Astrocyte (in vitro differentiated cells and primary cell): ENCODE measurements at regions not wholly inside any gene's neighbourhood (a gene's known extent, or its start where the extent isn't known, plus 50 kb on each side); places are given as distances from the start of the nearest gene placed in this dataset.

Experiments
- DNase-seq: peaks from one replicate; pipeline ENCODE4 v3.0.0-alpha.2; 2010; ENCODE audit warnings: low read depth
- FAIRE-seq: peaks from 2 replicates; lab custom pipeline; 2011; peaks lifted over from hg19 to GRCh38; lab: Jason Lieb, UNC
- H2AFZ ChIP-seq: 2 replicates; pipeline ENCODE4 v1.6.0; 2012; ENCODE audit warnings: low read depth, low read length, inconsistent platforms
- H3K27ac ChIP-seq: 2 replicates; pipeline ENCODE4 v1.5.1; 2011; ENCODE audit warnings: low read depth, low read length, inconsistent platforms
- H3K27me3 ChIP-seq: 2 replicates; pipeline ENCODE4 v1.6.0; 2011; ENCODE audit warnings: low read length, inconsistent platforms; ENCODE audit not compliant: insufficient read depth
- H3K36me3 ChIP-seq: 2 replicates; pipeline ENCODE4 v1.5.1; 2011; ENCODE audit warnings: low read length, inconsistent platforms; ENCODE audit not compliant: insufficient read depth
- H3K4me1 ChIP-seq: 2 replicates; pipeline ENCODE4 v1.5.1; 2011; ENCODE audit warnings: low read length, inconsistent platforms; ENCODE audit not compliant: insufficient read depth
- H3K4me2 ChIP-seq: 2 replicates; pipeline ENCODE4 v1.6.0; 2012; ENCODE audit warnings: low read length, inconsistent platforms
- H3K4me3 ChIP-seq: 2 replicates; pipeline ENCODE4 v1.5.1; 2011; ENCODE audit warnings: low read depth, mild to moderate bottlenecking, low read length, inconsistent platforms; ENCODE audit not compliant: insufficient read depth
- H3K79me2 ChIP-seq: 2 replicates; pipeline ENCODE4 v1.6.0; 2012; ENCODE audit warnings: mild to moderate bottlenecking, low read length, inconsistent platforms; ENCODE audit not compliant: insufficient read depth
- H3K9ac ChIP-seq: 2 replicates; pipeline ENCODE4 v1.6.0; 2012; ENCODE audit warnings: mild to moderate bottlenecking, low read length, inconsistent platforms
- H3K9me3 ChIP-seq: 2 replicates; pipeline ENCODE4 v1.5.1; 2012; ENCODE audit warnings: low read depth, mild to moderate bottlenecking, low read length, inconsistent platforms; ENCODE audit not compliant: insufficient read depth
- H4K20me1 ChIP-seq: 2 replicates; pipeline ENCODE4 v1.6.0; 2012; ENCODE audit warnings: low read length, inconsistent platforms; ENCODE audit not compliant: insufficient read depth
- H3K27ac Mint-ChIP-seq: one replicate; pipeline ENCODE4 v1.8.0; 2021; ENCODE audit warnings: mild to moderate bottlenecking, mixed read lengths; ENCODE audit not compliant: unreplicated experiment
- H3K27me3 Mint-ChIP-seq: one replicate; pipeline ENCODE4 v1.8.0; 2021; ENCODE audit warnings: low read depth, mixed read lengths; ENCODE audit not compliant: unreplicated experiment
- H3K36me3 Mint-ChIP-seq: one replicate; pipeline ENCODE4 v1.8.0; 2021; ENCODE audit warnings: low read depth, mixed read lengths; ENCODE audit not compliant: unreplicated experiment
- H3K4me1 Mint-ChIP-seq: one replicate; pipeline ENCODE4 v1.8.0; 2021; ENCODE audit warnings: low read depth, mixed read lengths; ENCODE audit not compliant: unreplicated experiment
- H3K4me3 Mint-ChIP-seq: one replicate; pipeline ENCODE4 v1.8.0; 2021; ENCODE audit warnings: mild to moderate bottlenecking, moderate library complexity, mixed read lengths; ENCODE audit not compliant: unreplicated experiment
- H3K9me3 Mint-ChIP-seq: one replicate; pipeline ENCODE4 v1.8.0; 2021; ENCODE audit warnings: mild to moderate bottlenecking, mixed read lengths; ENCODE audit not compliant: unreplicated experiment
- CTCF ChIP-seq: IDR thresholded peaks from 2 replicates; pipeline ENCODE4 v1.5.1; 2011; ENCODE audit warnings: low read depth, mild to moderate bottlenecking, inconsistent platforms, low read length, moderate library complexity; ENCODE audit not compliant: insufficient read depth
- EZH2 ChIP-seq: IDR thresholded peaks from 2 replicates; pipeline ENCODE4 v1.6.1; 2012; ENCODE audit warnings: mild to moderate bottlenecking, low read length, inconsistent platforms; ENCODE audit not compliant: insufficient read depth

- Mint-ChIP-seq H3K9me3 (no peaks in the 10 kb centered on the region), H3K4me1 (peaks cover 29% of the 10 kb centered on the region), H3K27ac (peak overlapping the region; percentile 91), H3K36me3 (no peaks in the 10 kb centered on the region), H3K4me3 (peak overlapping the region; percentile 56), H3K27me3 (no peaks in the 10 kb centered on the region)
- DNase-seq (peak; percentile 60), FAIRE-seq (no peak)
- H4K20me1 ChIP-seq = no peaks in the 10 kb centered on the region
- H3K79me2 ChIP-seq = no peaks in the 10 kb centered on the region
- no peak overlapping the region for H3K4me2 ChIP-seq
- H3K9me3 ChIP-seq = no peaks in the 10 kb centered on the region
- TF ChIP-seq CTCF (no peak), EZH2 (no peak)
- H3K27me3 ChIP-seq = no peaks in the 10 kb centered on the region
- no peak overlapping the region for H3K4me3 ChIP-seq
- peaks cover 17% of the 10 kb centered on the region for H3K4me1 ChIP-seq
- H2AFZ ChIP-seq = no peak overlapping the region
- H3K36me3 ChIP-seq = no peaks in the 10 kb centered on the region
- no peak overlapping the region for H3K27ac ChIP-seq
- no peak overlapping the region for H3K9ac ChIP-seq
These were observed 85.6 kb upstream of the FRMD4A start for GRCh38 chr10:14416308-14416700.

GRCh38 chr10:14415676-14416307, 85.1 kb upstream of the FRMD4A start:
- Mint-ChIP-seq H3K9me3 (no peaks in the 10 kb centered on the region), H3K36me3 (no peaks in the 10 kb centered on the region), H3K27me3 (no peaks in the 10 kb centered on the region), H3K4me1 (peaks cover 29% of the 10 kb centered on the region), H3K4me3 (peak overlapping the region; percentile 56), H3K27ac (peak overlapping the region; percentile 91)
- Histone ChIP-seq H3K9ac (no peak overlapping the region), H3K4me2 (no peak overlapping the region), H3K36me3 (no peaks in the 10 kb centered on the region), H3K27ac (peak overlapping the region; percentile 11), H2AFZ (no peak overlapping the region), H3K9me3 (no peaks in the 10 kb centered on the region), H3K4me3 (no peak overlapping the region), H3K4me1 (peaks cover 17% of the 10 kb centered on the region), H4K20me1 (no peaks in the 10 kb centered on the region), H3K79me2 (no peaks in the 10 kb centered on the region), H3K27me3 (no peaks in the 10 kb centered on the region)
- TF ChIP-seq EZH2 = no peak
- no peak for TF ChIP-seq CTCF
- FAIRE-seq = no peak
- peak; percentile 50 for DNase-seq

- H3K4me1 Mint-ChIP-seq = peaks cover 31% of the 10 kb centered on the region
These were observed 84.2 kb upstream of the FRMD4A start for GRCh38 chr10:14414901-14415300.

More at GRCh38 chr10:14414901-14415300, 84.2 kb upstream of the FRMD4A start:
- Histone ChIP-seq H3K9me3 (no peaks in the 10 kb centered on the region), H3K9ac (no peak overlapping the region), H3K4me1 (peaks cover 17% of the 10 kb centered on the region), H3K27me3 (no peaks in the 10 kb centered on the region), H3K36me3 (no peaks in the 10 kb centered on the region), H2AFZ (no peak overlapping the region), H3K4me2 (peak overlapping the region; percentile 7), H4K20me1 (no peaks in the 10 kb centered on the region), H3K4me3 (no peak overlapping the region), H3K79me2 (no peaks in the 10 kb centered on the region), H3K27ac (peak overlapping the region; percentile 14)
- peak; percentile 89 for DNase-seq
- H3K36me3 Mint-ChIP-seq = no peaks in the 10 kb centered on the region
- FAIRE-seq = peak; percentile 58
- H3K4me3 Mint-ChIP-seq = no peak overlapping the region
- H3K27ac Mint-ChIP-seq = no peak overlapping the region
- H3K27me3 Mint-ChIP-seq = peaks cover 1% of the 10 kb centered on the region
- no peaks in the 10 kb centered on the region for H3K9me3 Mint-ChIP-seq
- TF ChIP-seq CTCF = no peak
- no peak for TF ChIP-seq EZH2
